GM12891 (cell line): ENCODE measurements at regions not wholly inside any gene's neighbourhood (a gene's known extent, or its start where the extent isn't known, plus 50 kb on each side); places are given as distances from the start of the nearest gene placed in this dataset.

ENCODE experiments used
- POLR2A ChIP-seq: IDR thresholded peaks from 2 replicates; pipeline ENCODE4 v1.6.1; 2011; ENCODE audit warnings: low read depth, low read length, control low read depth
- POLR2AphosphoS5 ChIP-seq: IDR thresholded peaks from 2 replicates; pipeline ENCODE4 v1.6.1; 2011; ENCODE audit warnings: low read depth, low read length, control low read depth
- TAF1 ChIP-seq: IDR thresholded peaks from 2 replicates; pipeline ENCODE4 v1.6.1; 2011; ENCODE audit warnings: low read depth, low read length, control low read depth

DNA sequence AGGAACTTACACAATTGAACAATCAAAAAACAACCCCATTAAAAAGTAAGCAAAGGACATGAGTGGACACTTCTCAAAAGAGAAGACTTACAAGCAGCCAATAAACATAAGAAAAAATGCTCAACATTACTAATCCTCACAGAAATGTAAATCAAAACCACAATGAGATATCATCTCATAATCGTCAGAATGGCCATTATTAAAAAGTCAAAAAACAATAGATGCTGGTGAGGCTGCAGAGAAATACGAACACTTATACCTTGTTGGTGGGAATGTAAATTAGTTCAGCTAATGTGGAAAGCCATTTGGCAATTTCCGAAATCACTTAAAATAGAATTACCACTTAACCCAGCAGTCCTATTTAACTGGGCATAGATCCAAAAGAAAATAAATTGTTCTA lies 301.9 kb upstream of the KCNJ16 start:
- no peak for TF ChIP-seq POLR2A
- TF ChIP-seq TAF1 = no peak
- TF ChIP-seq POLR2AphosphoS5 = no peak
